ENCODE measurements at regions not wholly inside any gene's neighbourhood (a gene's known extent, or its start where the extent isn't known, plus 50 kb on each side); places are given as distances from the start of the nearest gene placed in this dataset.
"Not testable (repeated sequence)": the region's sequence is repeated elsewhere in the genome, so short reads cannot be mapped to it uniquely, and the experiment has no call there.

GRCh38 chr4:28082686-28083390 is 1222.2 kb downstream of the STIM2 start:
- Mint-ChIP-seq H3K27me3 (no peaks in the 10 kb centered on the region), H3K4me3 (no peak overlapping the region), H3K9me3 (peaks cover 20% of the 10 kb centered on the region), H3K27ac (no peak overlapping the region), H3K4me1 (no peaks in the 10 kb centered on the region), H3K36me3 (no peaks in the 10 kb centered on the region)

- Mint-ChIP-seq H3K27me3 (no peaks in the 10 kb centered on the region), H3K4me3 (no peak overlapping the region), H3K4me1 (no peaks in the 10 kb centered on the region), H3K9me3 (peaks cover 5% of the 10 kb centered on the region), H3K36me3 (no peaks in the 10 kb centered on the region), H3K27ac (no peak overlapping the region)
Observed at GRCh38 chr4:28092610-28093009, 1232.0 kb downstream of the STIM2 start.

GRCh38 chr4:28093071-28093470 is 1232.4 kb downstream of the STIM2 start:
- H3K36me3 Mint-ChIP-seq, result no peaks in the 10 kb centered on the region

GRCh38 chr4:28101583-28101982 is 1240.9 kb downstream of the STIM2 start:
- Mint-ChIP-seq H3K36me3 (no peaks in the 10 kb centered on the region), H3K27ac (no peak overlapping the region), H3K27me3 (no peaks in the 10 kb centered on the region), H3K4me1 (no peaks in the 10 kb centered on the region), H3K4me3 (no peak overlapping the region), H3K9me3 (no peaks in the 10 kb centered on the region)

More at GRCh38 chr4:28093071-28093470, 1232.4 kb downstream of the STIM2 start:
- Mint-ChIP-seq H3K9me3 (peaks cover 5% of the 10 kb centered on the region), H3K27me3 (no peaks in the 10 kb centered on the region), H3K4me1 (no peaks in the 10 kb centered on the region), H3K4me3 (no peak overlapping the region), H3K27ac (no peak overlapping the region)

GRCh38 chr4:28105271-28105859 is 1244.7 kb downstream of the STIM2 start:
- Mint-ChIP-seq H3K27ac (no peak overlapping the region), H3K36me3 (no peaks in the 10 kb centered on the region), H3K4me1 (no peaks in the 10 kb centered on the region), H3K4me3 (no peak overlapping the region), H3K9me3 (no peaks in the 10 kb centered on the region), H3K27me3 (no peaks in the 10 kb centered on the region)

- H3K4me3 Mint-ChIP-seq, result no peak overlapping the region
- no peaks in the 10 kb centered on the region for H3K4me1 Mint-ChIP-seq
- H3K27me3 Mint-ChIP-seq, result no peaks in the 10 kb centered on the region
- H3K36me3 Mint-ChIP-seq, result no peaks in the 10 kb centered on the region
- no peak overlapping the region for H3K27ac Mint-ChIP-seq
- H3K9me3 Mint-ChIP-seq, result no peaks in the 10 kb centered on the region
Observed at GRCh38 chr4:28106155-28106554, 1245.5 kb downstream of the STIM2 start.

- H3K36me3 Mint-ChIP-seq, result no peaks in the 10 kb centered on the region
- H3K27me3 Mint-ChIP-seq, result no peaks in the 10 kb centered on the region
- H3K4me1 Mint-ChIP-seq, result no peaks in the 10 kb centered on the region
- no peak overlapping the region for H3K4me3 Mint-ChIP-seq
- H3K27ac Mint-ChIP-seq, result no peak overlapping the region
- no peaks in the 10 kb centered on the region for H3K9me3 Mint-ChIP-seq
Observed at GRCh38 chr4:28109801-28110200, 1249.2 kb downstream of the STIM2 start.

GRCh38 chr4:28112691-28113335 is 1252.2 kb downstream of the STIM2 start:
- H3K4me1 Mint-ChIP-seq, H3K27me3 Mint-ChIP-seq, H3K4me3 Mint-ChIP-seq, H3K27ac Mint-ChIP-seq, H3K36me3 Mint-ChIP-seq, H3K9me3 Mint-ChIP-seq: not testable (repeated sequence)

- not testable (repeated sequence) for H3K4me3 Mint-ChIP-seq, H3K4me1 Mint-ChIP-seq, H3K27ac Mint-ChIP-seq, H3K9me3 Mint-ChIP-seq, H3K36me3 Mint-ChIP-seq, H3K27me3 Mint-ChIP-seq
Observed at GRCh38 chr4:28113586-28113985, 1252.9 kb downstream of the STIM2 start.

GRCh38 chr4:28116526-28117083 is 1256.0 kb downstream of the STIM2 start:
- H3K9me3 Mint-ChIP-seq, H3K36me3 Mint-ChIP-seq, H3K27me3 Mint-ChIP-seq, H3K4me1 Mint-ChIP-seq, H3K4me3 Mint-ChIP-seq, H3K27ac Mint-ChIP-seq: not testable (repeated sequence)

GRCh38 chr4:28117084-28117682 is 1256.5 kb downstream of the STIM2 start:
- Mint-ChIP-seq H3K27ac (no peak overlapping the region), H3K4me1 (no peaks in the 10 kb centered on the region), H3K27me3 (no peaks in the 10 kb centered on the region), H3K4me3 (no peak overlapping the region), H3K36me3 (peaks cover 3% of the 10 kb centered on the region), H3K9me3 (peaks cover 5% of the 10 kb centered on the region)

GRCh38 chr4:28146191-28146590 is 1285.5 kb downstream of the STIM2 start:
- Mint-ChIP-seq H3K4me3 (no peak overlapping the region), H3K27ac (no peak overlapping the region), H3K27me3 (no peaks in the 10 kb centered on the region), H3K4me1 (no peaks in the 10 kb centered on the region), H3K36me3 (no peaks in the 10 kb centered on the region), H3K9me3 (peaks cover 16% of the 10 kb centered on the region)

- H3K27me3 Mint-ChIP-seq, result no peaks in the 10 kb centered on the region
- H3K9me3 Mint-ChIP-seq, result peaks cover 11% of the 10 kb centered on the region
- H3K36me3 Mint-ChIP-seq, result no peaks in the 10 kb centered on the region
- no peak overlapping the region for H3K4me3 Mint-ChIP-seq
- H3K27ac Mint-ChIP-seq, result no peak overlapping the region
- no peaks in the 10 kb centered on the region for H3K4me1 Mint-ChIP-seq
Observed at GRCh38 chr4:28148221-28148620, 1287.6 kb downstream of the STIM2 start.

- Mint-ChIP-seq H3K27ac (no peak overlapping the region), H3K36me3 (no peaks in the 10 kb centered on the region), H3K4me1 (no peaks in the 10 kb centered on the region), H3K9me3 (peaks cover 11% of the 10 kb centered on the region), H3K4me3 (no peak overlapping the region), H3K27me3 (no peaks in the 10 kb centered on the region)
Observed at GRCh38 chr4:28149762-28150161, 1289.1 kb downstream of the STIM2 start.

GRCh38 chr4:28151314-28151713 is 1290.7 kb downstream of the STIM2 start:
- no peaks in the 10 kb centered on the region for H3K27me3 Mint-ChIP-seq
- no peak overlapping the region for H3K4me3 Mint-ChIP-seq
- H3K4me1 Mint-ChIP-seq, result no peaks in the 10 kb centered on the region
- H3K9me3 Mint-ChIP-seq, result peaks cover 13% of the 10 kb centered on the region
- H3K27ac Mint-ChIP-seq, result no peak overlapping the region
- no peaks in the 10 kb centered on the region for H3K36me3 Mint-ChIP-seq

- peaks cover 27% of the 10 kb centered on the region for H3K9me3 Mint-ChIP-seq
Observed at GRCh38 chr4:28167411-28167810, 1306.8 kb downstream of the STIM2 start.

More at GRCh38 chr4:28167411-28167810, 1306.8 kb downstream of the STIM2 start:
- H3K36me3 Mint-ChIP-seq, result no peaks in the 10 kb centered on the region
- H3K4me1 Mint-ChIP-seq, result no peaks in the 10 kb centered on the region
- H3K27ac Mint-ChIP-seq, result no peak overlapping the region
- H3K27me3 Mint-ChIP-seq, result no peaks in the 10 kb centered on the region
- H3K4me3 Mint-ChIP-seq, result no peak overlapping the region

Measured in activated naive CD4-positive, alpha-beta T cell treated with anti-CD3 and anti-CD28 coated beads, Interleukin-2, amount 50 U/mL, for 24 hours (primary cell).